Tibial nerve (tissue), 4 donors: ENCODE measurements at regions not wholly inside any gene's neighbourhood (a gene's known extent, or its start where the extent isn't known, plus 50 kb on each side); places are given as distances from the start of the nearest gene placed in this dataset.
"Not testable (repeated sequence)": the region's sequence is repeated elsewhere in the genome, so short reads cannot be mapped to it uniquely, and the experiment has no call there.

Experiments used
- DNase-seq, 2 donors: peaks; one replicate each; pipeline ENCODE4 v3.0.0-alpha.2; 2019; ENCODE audit warnings: low spot score in 2 of 2
- H3K27ac ChIP-seq, 4 donors: fragments of 200-600 bp; sonication (generic) in 3 of 4; one replicate each; pipeline ENCODE4 v1.5.1; 2017 to 2019; ENCODE audit warnings: mild to moderate bottlenecking in 1 of 4
- H3K27me3 ChIP-seq, 2 donors: fragments of 200-600 bp; sonication (generic) in 1 of 2; one replicate each; pipeline versions ENCODE4 v1.5.1 to v1.6.0; 2017 to 2019
- H3K36me3 ChIP-seq, 3 donors: fragments of 200-600 bp; sonication (generic); one replicate each; pipeline ENCODE4 v1.5.1; 2018 to 2019
- H3K4me1 ChIP-seq, 4 donors: fragments of 200-600 bp; sonication (generic) in 3 of 4; one replicate each; pipeline ENCODE4 v1.5.1; 2017 to 2019
- H3K4me3 ChIP-seq, 4 donors: fragments of 200-600 bp; sonication (generic) in 3 of 4; one replicate each; pipeline ENCODE4 v1.5.1; 2017 to 2019; ENCODE audit warnings: mild to moderate bottlenecking in 1 of 4, moderate library complexity in 1 of 4
- H3K9me3 ChIP-seq, 4 donors: fragments of 200-600 bp; sonication (generic) in 3 of 4; one replicate each; pipeline ENCODE4 v1.5.1; 2017 to 2019
- CTCF ChIP-seq, 5 experiments: fragments of 200-600 bp in 3 of 5; fragments of 450-650 bp in 2 of 5; sonication (generic) in 3 of 5; IDR thresholded peaks; one replicate each; pipeline ENCODE4 v1.5.1; 2016 to 2019; ENCODE audit warnings: antibody characterized with exemption in 5 of 5, mild to moderate bottlenecking in 3 of 5, moderate library complexity in 2 of 5
- EP300 ChIP-seq, 2 donors: sonication (generic); formaldehyde crosslinking; IDR thresholded peaks; one replicate each; pipeline ENCODE4 v1.6.1; 2017; ENCODE audit warnings: antibody characterized with exemption in 2 of 2, mild to moderate bottlenecking in 1 of 2
- POLR2A ChIP-seq, 2 donors: fragments of 450-650 bp; IDR thresholded peaks; one replicate each; pipeline ENCODE4 v1.6.1; 2017; ENCODE audit warnings: antibody characterized with exemption in 2 of 2, mild to moderate bottlenecking in 2 of 2, moderate library complexity in 2 of 2
- WGBS, 2 donors: methylation state at CpG; one replicate each; pipeline ENCODE4 v1.1.5; 2018; 5-methylcytosine and 5-hydroxymethylcytosine counted together

- Histone ChIP-seq H3K4me3 (no peak overlapping the region), H3K36me3 (no peaks in the 10 kb centered on the region), H3K4me1 (no peaks in the 10 kb centered on the region), H3K27me3 (no peaks in the 10 kb centered on the region), H3K27ac (no peak overlapping the region), H3K9me3 (no peaks in the 10 kb centered on the region)
- no peak for TF ChIP-seq EP300 (IDR thresholded peaks at IDR 0.05)
- no peak for TF ChIP-seq POLR2A (IDR thresholded peaks at IDR 0.05)
- TF ChIP-seq CTCF (IDR thresholded peaks at IDR 0.05), result no peak
- DNase-seq, result no peak
- WGBS, 2 donors, result 42 to 49% methylated on average over 6 of the region's 6 CpGs
Observed at GRCh38 chr4:108433832-108434231, 186.5 kb upstream of the RPL34 start.

- not testable (repeated sequence) for H3K27ac ChIP-seq, DNase-seq, H3K27me3 ChIP-seq, H3K36me3 ChIP-seq, H3K4me3 ChIP-seq, H3K9me3 ChIP-seq, H3K4me1 ChIP-seq
- 81 to 100% methylated on average over 1 of the region's 1 CpG for WGBS, 2 donors
Observed at GRCh38 chr4:108433394-108433793, 187.0 kb upstream of the RPL34 start.

DNA sequence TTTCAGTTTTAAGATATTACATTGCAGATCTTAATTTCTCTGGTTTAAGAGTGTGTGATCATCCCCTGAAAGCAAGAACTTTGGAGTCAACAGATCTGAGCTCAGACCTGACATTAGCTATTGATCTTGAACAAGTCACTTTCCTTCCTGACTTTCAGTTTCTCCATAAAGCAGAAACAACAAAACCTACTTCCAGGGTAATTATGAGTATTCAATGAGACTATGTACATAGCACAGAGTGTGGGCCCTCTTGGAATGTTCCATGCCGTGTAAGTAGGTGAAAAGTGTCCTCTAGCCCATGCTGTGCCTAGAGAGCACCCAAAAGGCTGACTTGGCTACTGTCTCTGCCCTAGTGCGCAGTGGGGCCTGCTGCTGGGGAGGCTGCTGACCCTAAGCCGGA is 188.0 kb upstream of the RPL34 start:
- no peak overlapping the region for H3K27ac ChIP-seq
- H3K4me1 ChIP-seq, result no peaks in the 10 kb centered on the region
- no peaks in the 10 kb centered on the region for H3K36me3 ChIP-seq
- TF ChIP-seq POLR2A (IDR thresholded peaks at IDR 0.05), result no peak
- no peak for TF ChIP-seq CTCF (IDR thresholded peaks at IDR 0.05)
- no peak for TF ChIP-seq EP300 (IDR thresholded peaks at IDR 0.05)
- H3K27me3 ChIP-seq, result no peaks in the 10 kb centered on the region
- H3K4me3 ChIP-seq, result no peak overlapping the region
- DNase-seq, result no peak
- no peaks in the 10 kb centered on the region for H3K9me3 ChIP-seq
- 82 to 88% methylated on average over 3 of the region's 3 CpGs for WGBS, 2 donors

DNA sequence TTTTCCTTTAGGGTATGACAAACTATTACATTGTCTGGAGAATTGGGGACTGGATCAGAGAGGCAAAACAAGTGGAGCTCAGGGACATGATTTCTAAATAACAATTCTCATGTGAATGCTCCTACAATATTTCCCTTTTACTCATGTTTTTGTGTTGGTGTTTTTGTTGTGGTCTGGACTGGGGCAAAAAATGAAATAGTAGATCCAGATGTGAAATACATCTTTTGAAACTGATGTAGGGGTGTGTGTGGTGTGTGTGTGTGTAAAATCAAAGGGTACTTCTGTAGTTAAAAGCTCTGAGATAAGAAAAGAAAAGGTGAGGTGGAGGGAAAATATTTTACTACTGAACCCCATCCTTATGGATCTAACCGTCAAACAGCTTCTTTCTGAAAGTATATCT is 188.4 kb upstream of the RPL34 start:
- no peak for TF ChIP-seq CTCF (IDR thresholded peaks at IDR 0.05)
- no peak for TF ChIP-seq EP300 (IDR thresholded peaks at IDR 0.05)
- TF ChIP-seq POLR2A (IDR thresholded peaks at IDR 0.05), result no peak
- 66 to 70% methylated on average over 1 of the region's 1 CpG for WGBS, 2 donors
- DNase-seq, result no peak
- Histone ChIP-seq H3K36me3 (no peaks in the 10 kb centered on the region), H3K4me1 (no peaks in the 10 kb centered on the region), H3K9me3 (no peaks in the 10 kb centered on the region), H3K4me3 (no peak overlapping the region), H3K27me3 (no peaks in the 10 kb centered on the region), H3K27ac (no peak overlapping the region)

- H3K36me3 ChIP-seq, result no peaks in the 10 kb centered on the region
- TF ChIP-seq EP300 (IDR thresholded peaks at IDR 0.05) (no peak), POLR2A (IDR thresholded peaks at IDR 0.05) (no peak), CTCF (IDR thresholded peaks at IDR 0.05) (no peak)
- WGBS, 2 donors, result 88 to 95% methylated on average over 3 of the region's 3 CpGs
- no peak for DNase-seq
- H3K27me3 ChIP-seq, result no peaks in the 10 kb centered on the region
- H3K4me1 ChIP-seq, result no peaks in the 10 kb centered on the region
- H3K9me3 ChIP-seq, result no peaks in the 10 kb centered on the region
- no peak overlapping the region for H3K27ac ChIP-seq
- H3K4me3 ChIP-seq, result no peak overlapping the region
Observed at GRCh38 chr4:108430921-108431320, 189.5 kb upstream of the RPL34 start.

GRCh38 chr4:108429662-108430061 is 190.7 kb upstream of the RPL34 start:
- WGBS, 2 donors, result 87 to 90% methylated on average over 1 of the region's 1 CpG
- H3K36me3 ChIP-seq, result no peaks in the 10 kb centered on the region
- no peaks in the 10 kb centered on the region for H3K4me1 ChIP-seq

More at GRCh38 chr4:108429662-108430061, 190.7 kb upstream of the RPL34 start:
- no peaks in the 10 kb centered on the region for H3K9me3 ChIP-seq
- H3K4me3 ChIP-seq, result no peak overlapping the region
- TF ChIP-seq EP300 (IDR thresholded peaks at IDR 0.05), result no peak
- no peak for TF ChIP-seq POLR2A (IDR thresholded peaks at IDR 0.05)
- no peak for TF ChIP-seq CTCF (IDR thresholded peaks at IDR 0.05)
- H3K27ac ChIP-seq, result no peak overlapping the region
- DNase-seq, result no peak
- H3K27me3 ChIP-seq, result no peaks in the 10 kb centered on the region
